Stomach smooth muscle (tissue), 2 donors: ENCODE measurements at regions not wholly inside any gene's neighbourhood (a gene's known extent, or its start where the extent isn't known, plus 50 kb on each side); places are given as distances from the start of the nearest gene placed in this dataset.

Experiments
- H3K27ac ChIP-seq: one replicate; pipeline ENCODE4 v1.7.0; 2013; ENCODE audit warnings: mild to moderate bottlenecking, low read length, inconsistent platforms
- H3K27me3 ChIP-seq, 2 donors: one replicate each; pipeline ENCODE4 v1.7.0; 2013; ENCODE audit warnings: low read length in 2 of 2; ENCODE audit not compliant: insufficient read depth in 2 of 2, control insufficient read depth in 1 of 2
- H3K36me3 ChIP-seq, 2 donors: one replicate each; pipeline ENCODE4 v1.7.0; 2013; ENCODE audit warnings: low read length in 2 of 2; ENCODE audit not compliant: control insufficient read depth in 2 of 2, insufficient read depth in 2 of 2
- H3K4me1 ChIP-seq: one replicate; pipeline ENCODE4 v1.7.0; 2013; ENCODE audit warnings: low read length; ENCODE audit not compliant: control insufficient read depth, insufficient read depth
- H3K4me3 ChIP-seq, 2 donors: one replicate each; pipeline ENCODE4 v1.7.0; 2013; ENCODE audit warnings: low read length in 2 of 2
- H3K9ac ChIP-seq, 2 donors: one replicate each; pipeline ENCODE4 v1.7.0; 2013; ENCODE audit warnings: low read length in 2 of 2, mild to moderate bottlenecking in 1 of 2
- H3K9me3 ChIP-seq, 2 donors: one replicate each; pipeline ENCODE4 v1.7.0; 2013; ENCODE audit warnings: low read length in 2 of 2; ENCODE audit not compliant: control insufficient read depth in 2 of 2
- donor health status: healthy.
- donor health status: Pancreatic carcinoma.

DNA sequence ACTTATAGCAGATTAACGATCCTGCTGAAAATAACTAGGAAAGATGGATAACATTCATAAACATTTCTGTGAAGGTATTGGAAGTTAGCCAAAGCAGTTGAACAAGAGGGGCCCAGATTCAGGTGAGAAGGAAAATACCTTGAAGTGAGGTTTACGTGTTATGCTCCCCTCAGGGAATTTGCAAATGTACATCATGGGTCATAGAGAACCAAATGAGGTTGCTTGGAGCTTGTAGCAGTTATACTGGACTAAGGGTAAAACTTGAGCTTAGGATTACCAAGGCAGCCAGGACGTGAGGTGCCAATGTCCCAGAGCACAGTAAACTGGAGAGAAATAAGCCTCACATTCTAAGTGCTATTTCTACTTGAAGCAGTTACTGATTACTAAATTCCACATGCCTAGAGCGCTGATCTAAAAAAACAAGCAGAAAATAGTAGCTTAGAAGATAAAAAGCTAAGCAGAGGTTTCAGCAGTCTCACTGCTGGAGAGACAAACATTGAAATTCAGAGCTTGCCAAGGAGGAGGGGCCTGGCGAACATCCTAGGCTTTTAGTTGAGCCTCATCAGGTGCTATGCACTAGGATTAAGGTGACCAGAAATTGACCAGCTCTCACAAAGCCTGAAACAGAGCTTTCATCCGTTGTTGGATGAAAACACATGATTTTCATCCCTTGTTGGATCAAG, 136.7 kb upstream of the FAM20A start:
- Histone ChIP-seq H3K27ac (no peak overlapping the region), H3K9me3 (peaks cover 5% of the 10 kb centered on the region in 2 donors), H3K4me3 (no peak overlapping the region), H3K36me3 (no peaks in the 10 kb centered on the region), H3K9ac (no peak overlapping the region), H3K4me1 (peaks cover 6% of the 10 kb centered on the region), H3K27me3 (no peaks in the 10 kb centered on the region)

GRCh38 chr17:68734931-68735330, 133.8 kb upstream of the FAM20A start:
- H3K4me3 ChIP-seq = no peak overlapping the region
- H3K27ac ChIP-seq = no peak overlapping the region
- H3K9ac ChIP-seq = no peak overlapping the region
- no peaks in the 10 kb centered on the region for H3K36me3 ChIP-seq
- H3K9me3 ChIP-seq = no peaks in the 10 kb centered on the region
- no peaks in the 10 kb centered on the region for H3K27me3 ChIP-seq
- peaks cover 6% of the 10 kb centered on the region for H3K4me1 ChIP-seq

GRCh38 chr17:68734187-68734900, 133.2 kb upstream of the FAM20A start:
- Histone ChIP-seq H3K4me3 (no peak overlapping the region), H3K27ac (no peak overlapping the region), H3K9ac (no peak overlapping the region), H3K9me3 (no peaks in the 10 kb centered on the region), H3K36me3 (no peaks in the 10 kb centered on the region), H3K4me1 (peaks cover 6% of the 10 kb centered on the region), H3K27me3 (no peaks in the 10 kb centered on the region)

DNA sequence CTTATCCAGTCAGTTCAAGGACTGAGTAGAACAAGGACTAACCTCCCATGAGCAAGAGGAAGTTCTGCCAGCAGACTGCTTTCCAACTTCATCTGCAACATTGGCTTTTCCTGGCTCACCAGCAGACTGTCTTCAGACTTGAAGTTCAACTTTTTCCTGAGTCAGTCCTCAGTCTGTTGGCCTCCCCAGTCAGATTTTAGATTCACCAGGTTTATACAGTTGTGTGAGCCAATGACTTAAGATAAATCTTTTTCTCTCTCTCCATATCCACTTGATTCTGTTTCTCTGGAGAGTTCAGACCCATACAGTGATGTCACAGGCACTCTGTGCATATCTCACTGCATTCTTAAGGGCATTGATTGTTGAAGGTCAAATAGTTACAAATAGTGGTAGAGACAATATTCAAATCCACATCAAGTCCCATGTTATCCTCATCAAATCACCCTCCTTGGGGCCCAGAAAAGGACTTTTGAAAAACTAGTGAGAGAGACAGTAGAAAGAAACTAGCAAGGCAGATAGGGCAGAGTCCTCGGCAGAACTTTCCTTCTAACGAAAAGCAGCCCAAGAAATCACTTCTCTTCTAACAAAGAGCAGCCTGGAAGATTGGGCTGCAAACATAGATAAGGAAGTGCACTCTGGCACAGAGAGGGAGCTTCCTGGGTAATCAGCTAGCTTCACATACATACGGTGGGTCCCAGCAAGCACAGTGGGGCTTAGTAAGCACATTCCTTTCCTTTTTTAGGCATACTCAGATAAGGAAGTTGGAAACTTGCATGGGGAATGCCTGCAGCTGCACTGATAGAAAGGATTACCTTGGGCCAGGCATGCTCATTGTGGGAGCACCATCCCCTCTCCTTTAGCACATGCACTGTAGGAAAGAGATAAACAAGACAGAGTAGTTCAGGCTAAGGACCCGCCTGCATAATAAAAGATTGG, 132.3 kb upstream of the FAM20A start:
- H3K4me1 ChIP-seq = peaks cover 6% of the 10 kb centered on the region
- H3K9ac ChIP-seq = no peak overlapping the region
- H3K36me3 ChIP-seq = no peaks in the 10 kb centered on the region
- H3K27ac ChIP-seq = no peak overlapping the region
- no peak overlapping the region for H3K4me3 ChIP-seq
- H3K27me3 ChIP-seq = no peaks in the 10 kb centered on the region
- no peaks in the 10 kb centered on the region for H3K9me3 ChIP-seq

DNA sequence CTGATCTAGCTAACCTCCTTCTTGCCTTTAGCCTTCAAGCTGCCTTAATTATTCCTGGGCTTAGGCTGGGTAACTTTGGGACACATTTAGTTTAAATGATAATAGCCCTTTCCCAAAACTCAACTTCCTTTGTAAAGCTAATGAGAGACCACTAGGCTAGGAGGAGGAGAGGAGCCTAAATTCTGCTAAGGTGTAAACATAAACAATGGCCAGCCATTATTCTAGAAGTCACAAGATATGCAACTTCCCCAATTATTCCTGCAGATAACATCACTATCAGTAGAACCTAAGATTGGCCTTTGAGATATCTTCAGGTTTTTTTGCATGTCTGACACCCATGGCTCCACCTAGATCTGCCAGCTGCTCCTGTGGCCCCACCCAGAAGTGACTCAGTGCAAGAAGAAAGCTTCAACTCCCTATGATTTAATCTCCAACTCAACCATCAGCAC, 131.2 kb upstream of the FAM20A start:
- Histone ChIP-seq H3K36me3 (no peaks in the 10 kb centered on the region), H3K9me3 (no peaks in the 10 kb centered on the region), H3K4me1 (peaks cover 6% of the 10 kb centered on the region), H3K27ac (no peak overlapping the region), H3K27me3 (no peaks in the 10 kb centered on the region), H3K9ac (no peak overlapping the region), H3K4me3 (no peak overlapping the region)

GRCh38 chr17:68731465-68731864, 130.3 kb upstream of the FAM20A start:
- Histone ChIP-seq H3K9me3 (no peaks in the 10 kb centered on the region), H3K9ac (no peak overlapping the region), H3K27ac (no peak overlapping the region), H3K4me1 (peaks cover 6% of the 10 kb centered on the region), H3K4me3 (no peak overlapping the region), H3K36me3 (no peaks in the 10 kb centered on the region), H3K27me3 (no peaks in the 10 kb centered on the region)

DNA sequence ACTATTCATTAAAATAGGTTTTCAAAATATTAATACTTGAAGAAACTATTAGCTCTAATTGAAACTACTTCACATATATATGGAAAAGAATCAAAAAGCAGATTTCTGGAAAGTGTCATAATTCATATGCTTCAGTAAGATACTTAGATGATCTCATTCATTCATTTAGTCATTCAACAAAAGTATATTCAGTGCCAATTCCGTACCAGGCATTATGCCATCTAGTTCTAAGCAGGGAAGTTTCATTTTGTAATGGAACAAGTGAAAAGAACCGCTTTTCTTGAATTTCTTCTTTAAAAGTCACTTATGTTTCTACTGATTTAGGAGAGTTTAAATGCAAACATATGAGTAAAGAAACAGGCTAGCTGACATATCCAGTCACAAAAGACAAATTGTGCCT, 118.3 kb upstream of the FAM20A start:
- Histone ChIP-seq H3K9ac (no peak overlapping the region), H3K27me3 (no peaks in the 10 kb centered on the region), H3K27ac (no peak overlapping the region), H3K4me1 (no peaks in the 10 kb centered on the region), H3K9me3 (no peaks in the 10 kb centered on the region), H3K4me3 (no peak overlapping the region), H3K36me3 (no peaks in the 10 kb centered on the region)

DNA sequence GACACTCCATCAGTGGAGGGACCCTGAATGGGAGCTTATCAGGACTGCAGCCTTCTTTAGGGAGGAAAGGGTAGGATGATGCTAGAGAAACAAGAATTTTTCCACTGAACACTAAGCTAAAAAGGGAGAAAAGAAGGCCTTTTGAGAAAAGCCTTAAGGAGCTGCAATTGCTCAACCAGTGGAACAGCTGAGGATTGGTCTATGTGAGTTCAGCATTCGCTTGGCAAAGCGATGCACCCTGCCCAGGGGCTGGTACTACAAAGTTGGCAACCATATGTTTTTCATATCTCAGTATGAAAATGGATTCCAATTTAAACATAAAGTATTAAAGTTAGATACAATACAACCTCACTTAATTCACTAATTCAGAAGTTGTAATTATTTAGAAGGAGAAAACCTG, 117.8 kb upstream of the FAM20A start:
- Histone ChIP-seq H3K36me3 (no peaks in the 10 kb centered on the region), H3K27ac (no peak overlapping the region), H3K27me3 (no peaks in the 10 kb centered on the region), H3K9ac (no peak overlapping the region), H3K4me3 (no peak overlapping the region), H3K9me3 (no peaks in the 10 kb centered on the region), H3K4me1 (no peaks in the 10 kb centered on the region)

GRCh38 chr17:68718465-68718864, 117.3 kb upstream of the FAM20A start:
- Histone ChIP-seq H3K4me3 (no peak overlapping the region), H3K9ac (no peak overlapping the region), H3K27me3 (no peaks in the 10 kb centered on the region), H3K27ac (no peak overlapping the region), H3K36me3 (no peaks in the 10 kb centered on the region), H3K9me3 (no peaks in the 10 kb centered on the region), H3K4me1 (no peaks in the 10 kb centered on the region)

DNA sequence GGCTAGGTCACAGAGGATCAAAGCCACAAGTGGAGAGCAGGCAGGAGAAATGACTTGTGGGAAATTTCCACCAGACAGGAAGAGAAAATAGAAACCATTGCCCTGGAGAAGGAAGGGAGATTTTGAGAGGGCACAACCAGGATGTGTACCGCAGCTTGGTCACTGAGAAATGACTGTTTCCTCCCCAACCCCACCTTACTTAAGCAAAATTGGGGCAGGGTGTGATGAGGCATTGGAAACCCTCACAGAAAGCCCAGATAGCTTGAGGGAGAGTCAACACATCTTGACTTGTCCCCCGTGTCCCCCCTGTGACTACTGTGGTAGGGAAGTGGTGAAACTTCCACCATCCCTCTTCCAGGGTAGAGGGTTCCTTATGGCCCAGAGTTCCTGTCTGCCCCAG, 113.5 kb upstream of the FAM20A start:
- H3K27me3 ChIP-seq = no peaks in the 10 kb centered on the region
- H3K4me1 ChIP-seq = no peaks in the 10 kb centered on the region
- no peak overlapping the region for H3K27ac ChIP-seq

More for the DNA sequence above, 113.5 kb upstream of the FAM20A start:
- no peak overlapping the region for H3K4me3 ChIP-seq
- H3K9ac ChIP-seq = no peak overlapping the region
- H3K9me3 ChIP-seq = no peaks in the 10 kb centered on the region
- H3K36me3 ChIP-seq = no peaks in the 10 kb centered on the region
